Ovary (tissue), 3 donors: ENCODE measurements at regions not wholly inside any gene's neighbourhood (a gene's known extent, or its start where the extent isn't known, plus 50 kb on each side); places are given as distances from the start of the nearest gene placed in this dataset.

Source experiments
- CTCF ChIP-seq, 3 donors: fragments of 450-650 bp in 2 of 3; fragments of 200-600 bp in 1 of 3; IDR thresholded peaks; one replicate each; pipeline versions ENCODE4 v1.5.1 to v1.8.0; 2016 to 2022; ENCODE audit warnings: antibody characterized with exemption in 3 of 3, mild to moderate bottlenecking in 1 of 3
- EP300 ChIP-seq: sonication (generic); formaldehyde crosslinking; IDR thresholded peaks from one replicate; pipeline ENCODE4 v1.6.1; 2017; ENCODE audit warnings: antibody characterized with exemption
- donor health status: DM: no; HTN: no; CAD: no.

- no peak for TF ChIP-seq CTCF (IDR thresholded peaks at IDR 0.05)
- TF ChIP-seq EP300, result no peak
Observed at GRCh38 chr2:209086761-209087160, 337.1 kb upstream of the MAP2 start.
